Gastrocnemius medialis (tissue), 4 donors: ENCODE measurements at regions not wholly inside any gene's neighbourhood (a gene's known extent, or its start where the extent isn't known, plus 50 kb on each side); places are given as distances from the start of the nearest gene placed in this dataset.

ENCODE experiments used
- ATAC-seq, 2 donors: fragments of 150-250 bp; one replicate each; pipeline ENCODE4 v1.9.1; 2016
- DNase-seq, 2 donors: peaks; one replicate each; pipeline ENCODE4 v3.0.0-alpha.2; 2019
- H3K27ac ChIP-seq, 4 donors: fragments of 200-600 bp; sonication (generic); 1 replicate in 1 of 4; 2 replicates in 3 of 4; pipeline ENCODE4 v1.5.1; 2016 to 2018; ENCODE audit warnings: mild to moderate bottlenecking in 2 of 4, moderate library complexity in 1 of 4
- H3K27me3 ChIP-seq, 3 donors: fragments of 200-600 bp; sonication (generic) in 2 of 3; 1 replicate in 1 of 3; 2 replicates in 2 of 3; pipeline versions ENCODE4 v1.5.1 to v1.6.0; 2016 to 2019; ENCODE audit warnings: mild to moderate bottlenecking in 1 of 3, moderate library complexity in 1 of 3
- H3K36me3 ChIP-seq, 2 donors: fragments of 200-600 bp; sonication (generic) in 1 of 2; one replicate each; pipeline ENCODE4 v1.5.1; 2017 to 2018
- H3K4me1 ChIP-seq, 2 donors: fragments of 200-600 bp; sonication (generic) in 1 of 2; one replicate each; pipeline ENCODE4 v1.5.1; 2016 to 2017; ENCODE audit warnings: mild to moderate bottlenecking in 2 of 2
- H3K4me3 ChIP-seq, 4 donors: fragments of 200-600 bp; sonication (generic) in 3 of 4; 1 replicate in 1 of 4; 2 replicates in 3 of 4; pipeline ENCODE4 v1.5.1; 2016 to 2019; ENCODE audit warnings: mild to moderate bottlenecking in 2 of 4
- H3K9me3 ChIP-seq, 3 donors: fragments of 200-600 bp; sonication (generic) in 2 of 3; 1 replicate in 1 of 3; 2 replicates in 2 of 3; pipeline ENCODE4 v1.5.1; 2016 to 2019
- CTCF ChIP-seq, 5 experiments: fragments of 450-650 bp in 3 of 5; fragments of 200-600 bp in 2 of 5; sonication (generic) in 2 of 5; IDR thresholded peaks in 4 of 5; conservative IDR thresholded peaks in 1 of 5; 1 replicate in 4 of 5; 2 replicates in 1 of 5; pipeline ENCODE4 v1.5.1; 2016 to 2019; ENCODE audit warnings: antibody characterized with exemption in 5 of 5, mild to moderate bottlenecking in 3 of 5, moderate library complexity in 3 of 5
- POLR2A ChIP-seq, 2 donors: fragments of 450-650 bp; IDR thresholded peaks; one replicate each; pipeline ENCODE4 v1.6.1; 2017; ENCODE audit warnings: antibody characterized with exemption in 2 of 2, mild to moderate bottlenecking in 2 of 2, moderate library complexity in 2 of 2
- in situ Hi-C, 4 donors: fragments of 200-750 bp; cut with MboI; loops; one replicate each; pipeline versions ENCODE4 v1.15.0 to v1.8.0; 2017; ENCODE audit warnings: low sequenced_read_pairs in 4 of 4
- intact Hi-C: fragments of 100-400 bp; cut with DNase I; formaldehyde crosslinking; loops from one replicate; pipeline ENCODE4 v1.15.1; 2023; ENCODE audit warnings: low total_unique reads

GRCh38 chr3:73203101-73203500, 141.6 kb downstream of the EBLN2 start:
- DNase-seq (no peak), ATAC-seq (no peak)
- Histone ChIP-seq H3K4me3 (no peak overlapping the region), H3K27ac (no peak overlapping the region), H3K27me3 (no peaks in the 10 kb centered on the region), H3K36me3 (no peaks in the 10 kb centered on the region), H3K9me3 (no peaks in the 10 kb centered on the region), H3K4me1 (no peaks in the 10 kb centered on the region)
- intact Hi-C loops, result no loop called here
- TF ChIP-seq POLR2A (IDR thresholded peaks at IDR 0.05), result no peak
- TF ChIP-seq CTCF (IDR thresholded peaks at IDR 0.05 in 4 of 5, conservative IDR thresholded peaks at IDR 0.05 in 1 of 5), result no peak
- in situ Hi-C loops, result no loop called here

GRCh38 chr3:73203633-73204032, 142.2 kb downstream of the EBLN2 start:
- no peak for TF ChIP-seq CTCF (IDR thresholded peaks at IDR 0.05 in 4 of 5, conservative IDR thresholded peaks at IDR 0.05 in 1 of 5)
- no peak for TF ChIP-seq POLR2A (IDR thresholded peaks at IDR 0.05)
- Histone ChIP-seq H3K4me3 (no peak overlapping the region), H3K4me1 (no peaks in the 10 kb centered on the region), H3K9me3 (no peaks in the 10 kb centered on the region), H3K27me3 (no peaks in the 10 kb centered on the region), H3K36me3 (no peaks in the 10 kb centered on the region), H3K27ac (no peak overlapping the region)
- intact Hi-C loops, result no loop called here
- DNase-seq (no peak), ATAC-seq (no peak)
- in situ Hi-C loops, result no loop called here

- no peaks in the 10 kb centered on the region for H3K27me3 ChIP-seq
- H3K4me1 ChIP-seq, result no peaks in the 10 kb centered on the region
- TF ChIP-seq POLR2A (IDR thresholded peaks at IDR 0.05) (no peak), CTCF (IDR thresholded peaks at IDR 0.05 in 4 of 5, conservative IDR thresholded peaks at IDR 0.05 in 1 of 5) (no peak)
- H3K4me3 ChIP-seq, result no peak overlapping the region
- no peaks in the 10 kb centered on the region for H3K9me3 ChIP-seq
- intact Hi-C loops (no loop called here), in situ Hi-C loops (no loop called here)
- no peak overlapping the region for H3K27ac ChIP-seq
- DNase-seq, result no peak
- H3K36me3 ChIP-seq, result no peaks in the 10 kb centered on the region
- ATAC-seq, result no peak
These were observed 143.4 kb downstream of the EBLN2 start for GRCh38 chr3:73204841-73205240.

GRCh38 chr3:73206030-73206429, 144.6 kb downstream of the EBLN2 start:
- in situ Hi-C loops (no loop called here), intact Hi-C loops (no loop called here)
- no peak overlapping the region for H3K27ac ChIP-seq
- H3K27me3 ChIP-seq, result no peaks in the 10 kb centered on the region
- H3K4me1 ChIP-seq, result no peaks in the 10 kb centered on the region
- no peak for ATAC-seq
- no peak overlapping the region for H3K4me3 ChIP-seq
- no peaks in the 10 kb centered on the region for H3K9me3 ChIP-seq
- DNase-seq, result no peak
- no peaks in the 10 kb centered on the region for H3K36me3 ChIP-seq
- TF ChIP-seq POLR2A (IDR thresholded peaks at IDR 0.05) (no peak), CTCF (IDR thresholded peaks at IDR 0.05 in 4 of 5, conservative IDR thresholded peaks at IDR 0.05 in 1 of 5) (no peak)

- in situ Hi-C loops, result no loop called here
- TF ChIP-seq CTCF (IDR thresholded peaks at IDR 0.05 in 4 of 5, conservative IDR thresholded peaks at IDR 0.05 in 1 of 5) (no peak), POLR2A (IDR thresholded peaks at IDR 0.05) (no peak)
- Histone ChIP-seq H3K27me3 (no peaks in the 10 kb centered on the region), H3K4me1 (no peaks in the 10 kb centered on the region), H3K9me3 (no peaks in the 10 kb centered on the region), H3K4me3 (no peak overlapping the region), H3K36me3 (no peaks in the 10 kb centered on the region), H3K27ac (no peak overlapping the region)
- DNase-seq (no peak), ATAC-seq (no peak)
- intact Hi-C loops, result no loop called here
These were observed 146.5 kb downstream of the EBLN2 start for GRCh38 chr3:73207946-73208440.
